Neutrophil (primary cell): ENCODE measurements at regions not wholly inside any gene's neighbourhood (a gene's known extent, or its start where the extent isn't known, plus 50 kb on each side); places are given as distances from the start of the nearest gene placed in this dataset.

Experiments used
- H3K27ac ChIP-seq: fragments of 200-600 bp; sonication (generic); 2 replicates; pipeline ENCODE4 v1.5.1; 2016; ENCODE audit warnings: mild to moderate bottlenecking, moderate library complexity
- H3K27me3 ChIP-seq: fragments of 200-600 bp; sonication (generic); 2 replicates; pipeline ENCODE4 v1.6.0; 2016; ENCODE audit warnings: mild to moderate bottlenecking
- H3K36me3 ChIP-seq: fragments of 200-600 bp; sonication (generic); 2 replicates; pipeline ENCODE4 v1.5.1; 2017
- H3K4me1 ChIP-seq, 2 experiments: fragments of 200-600 bp in 1 of 2; sonication (generic) in 1 of 2; 1 replicate in 1 of 2; 2 replicates in 1 of 2; pipeline versions ENCODE4 v1.5.1 to v1.6.1; 2013 to 2016; ENCODE audit warnings: low read depth in 1 of 2, low read length in 1 of 2, mild to moderate bottlenecking in 1 of 2, moderate library complexity in 1 of 2; ENCODE audit not compliant: control insufficient read depth in 1 of 2, insufficient read depth in 1 of 2
- H3K4me3 ChIP-seq, 2 experiments: fragments of 200-600 bp in 1 of 2; sonication (generic) in 1 of 2; 1 replicate in 1 of 2; 2 replicates in 1 of 2; pipeline ENCODE4 v1.5.1; 2013 to 2016; ENCODE audit warnings: low read depth in 1 of 2, low read length in 1 of 2, mild to moderate bottlenecking in 1 of 2, moderate library complexity in 1 of 2
- H3K9me3 ChIP-seq: fragments of 200-600 bp; sonication (generic); 2 replicates; pipeline ENCODE4 v1.5.1; 2016
- CTCF ChIP-seq: fragments of 200-600 bp; sonication (generic); IDR thresholded peaks from 2 replicates; pipeline ENCODE4 v1.5.1; 2016; ENCODE audit warnings: antibody characterized with exemption

GRCh38 chr6:181049-181654, 111.1 kb upstream of the DUSP22 start:
- H3K36me3 ChIP-seq = no peaks in the 10 kb centered on the region
- H3K27me3 ChIP-seq = peaks cover 4% of the 10 kb centered on the region
- H3K4me3 ChIP-seq = no peak overlapping the region
- H3K4me1 ChIP-seq = no peaks in the 10 kb centered on the region
- no peak overlapping the region for H3K27ac ChIP-seq
- H3K9me3 ChIP-seq = no peaks in the 10 kb centered on the region
- TF ChIP-seq CTCF = no peak

GRCh38 chr6:183668-184067, 108.6 kb upstream of the DUSP22 start:
- Histone ChIP-seq H3K4me1 (no peaks in the 10 kb centered on the region), H3K27me3 (peaks cover 4% of the 10 kb centered on the region), H3K27ac (no peak overlapping the region), H3K36me3 (no peaks in the 10 kb centered on the region), H3K4me3 (no peak overlapping the region), H3K9me3 (no peaks in the 10 kb centered on the region)
- TF ChIP-seq CTCF = no peak

- H3K27me3 ChIP-seq = peaks cover 4% of the 10 kb centered on the region
- TF ChIP-seq CTCF = no peak
- no peaks in the 10 kb centered on the region for H3K9me3 ChIP-seq
- H3K4me1 ChIP-seq = no peaks in the 10 kb centered on the region
- H3K27ac ChIP-seq = no peak overlapping the region
- H3K4me3 ChIP-seq = no peak overlapping the region
- H3K36me3 ChIP-seq = no peaks in the 10 kb centered on the region
These were observed 108.1 kb upstream of the DUSP22 start for GRCh38 chr6:184161-184700.

GRCh38 chr6:186340-186965, 105.8 kb upstream of the DUSP22 start:
- TF ChIP-seq CTCF = no peak
- no peak overlapping the region for H3K27ac ChIP-seq
- H3K4me1 ChIP-seq = no peaks in the 10 kb centered on the region
- H3K4me3 ChIP-seq = no peak overlapping the region
- no peaks in the 10 kb centered on the region for H3K9me3 ChIP-seq
- no peaks in the 10 kb centered on the region for H3K36me3 ChIP-seq
- peaks cover 4% of the 10 kb centered on the region for H3K27me3 ChIP-seq

- TF ChIP-seq CTCF = no peak
- Histone ChIP-seq H3K9me3 (no peaks in the 10 kb centered on the region), H3K36me3 (no peaks in the 10 kb centered on the region), H3K4me3 (no peak overlapping the region), H3K27ac (no peak overlapping the region), H3K4me1 (no peaks in the 10 kb centered on the region), H3K27me3 (peaks cover 3% of the 10 kb centered on the region)
These were observed 105.0 kb upstream of the DUSP22 start for GRCh38 chr6:187210-187861.
